ENCODE measurements at regions not wholly inside any gene's neighbourhood (a gene's known extent, or its start where the extent isn't known, plus 50 kb on each side); places are given as distances from the start of the nearest gene placed in this dataset.

GRCh38 chr3:152172460-152172859 is 96.3 kb upstream of the MBNL1 start:
- H3K4me1 Mint-ChIP-seq (ENCODE audit: low read depth, unreplicated experiment), result peaks cover 9% of the 10 kb centered on the region
- CTCF ChIA-PET, result no interaction called here
- no TSS peak for BruUV-seq (replicated peaks)
- no peak overlapping the region for H3K27ac Mint-ChIP-seq (ENCODE audit: unreplicated experiment)
- intact Hi-C loops (cut with micrococcal nuclease; ENCODE audit: unreplicated experiment), result no loop called here
- H3K27me3 Mint-ChIP-seq (ENCODE audit: unreplicated experiment), result no peaks in the 10 kb centered on the region
- H3K4me3 Mint-ChIP-seq (ENCODE audit: low read depth, unreplicated experiment), result no peak overlapping the region
- H3K9me3 Mint-ChIP-seq (ENCODE audit: low read depth, unreplicated experiment), result peaks cover 2% of the 10 kb centered on the region
- TF ChIP-seq CTCF (IDR thresholded peaks at IDR 0.05; ENCODE audit: unreplicated experiment), result no peak
- H3K36me3 Mint-ChIP-seq (ENCODE audit: insufficient read depth, unreplicated experiment), result no peaks in the 10 kb centered on the region
- no peak for DNase-seq

- CTCF ChIA-PET, result no interaction called here
- DNase-seq, result no peak
- Mint-ChIP-seq H3K9me3 (ENCODE audit: low read depth, unreplicated experiment) (peaks cover 2% of the 10 kb centered on the region), H3K27me3 (ENCODE audit: unreplicated experiment) (no peaks in the 10 kb centered on the region), H3K4me3 (ENCODE audit: low read depth, unreplicated experiment) (no peak overlapping the region), H3K4me1 (ENCODE audit: low read depth, unreplicated experiment) (peaks cover 9% of the 10 kb centered on the region), H3K36me3 (ENCODE audit: insufficient read depth, unreplicated experiment) (no peaks in the 10 kb centered on the region), H3K27ac (ENCODE audit: unreplicated experiment) (no peak overlapping the region)
- TF ChIP-seq CTCF (IDR thresholded peaks at IDR 0.05; ENCODE audit: unreplicated experiment), result no peak
- intact Hi-C loops (cut with micrococcal nuclease; ENCODE audit: unreplicated experiment), result no loop called here
- BruUV-seq (replicated peaks), result no TSS peak
These were observed 95.1 kb upstream of the MBNL1 start for GRCh38 chr3:152173627-152174026.

GRCh38 chr3:152174876-152175527 is 93.7 kb upstream of the MBNL1 start:
- DNase-seq, result no peak
- H3K9me3 Mint-ChIP-seq (ENCODE audit: low read depth, unreplicated experiment), result peaks cover 2% of the 10 kb centered on the region

GRCh38 chr3:152175528-152175889 is 93.2 kb upstream of the MBNL1 start:
- Mint-ChIP-seq H3K36me3 (ENCODE audit: insufficient read depth, unreplicated experiment) (no peaks in the 10 kb centered on the region), H3K4me3 (ENCODE audit: low read depth, unreplicated experiment) (no peak overlapping the region), H3K9me3 (ENCODE audit: low read depth, unreplicated experiment) (peaks cover 2% of the 10 kb centered on the region), H3K27ac (ENCODE audit: unreplicated experiment) (no peak overlapping the region), H3K4me1 (ENCODE audit: low read depth, unreplicated experiment) (peaks cover 9% of the 10 kb centered on the region), H3K27me3 (ENCODE audit: unreplicated experiment) (no peaks in the 10 kb centered on the region)
- intact Hi-C loops (cut with micrococcal nuclease; ENCODE audit: unreplicated experiment), result no loop called here
- CTCF ChIA-PET, result interaction anchor here (1.0 kb wide), 1 partner anchor 269 kb away, joined by 3 read pairs; no protein-coding TSS in a partner anchor
- DNase-seq, result no peak
- BruUV-seq (replicated peaks), result no TSS peak
- no peak for TF ChIP-seq CTCF (IDR thresholded peaks at IDR 0.05; ENCODE audit: unreplicated experiment)

More at GRCh38 chr3:152174876-152175527, 93.7 kb upstream of the MBNL1 start:
- Mint-ChIP-seq H3K27ac (ENCODE audit: unreplicated experiment) (no peak overlapping the region), H3K4me1 (ENCODE audit: low read depth, unreplicated experiment) (peaks cover 9% of the 10 kb centered on the region), H3K4me3 (ENCODE audit: low read depth, unreplicated experiment) (no peak overlapping the region), H3K36me3 (ENCODE audit: insufficient read depth, unreplicated experiment) (no peaks in the 10 kb centered on the region), H3K27me3 (ENCODE audit: unreplicated experiment) (no peaks in the 10 kb centered on the region)
- CTCF ChIA-PET, result interaction anchor here (1.0 kb wide), 1 partner anchor 269 kb away, joined by 3 read pairs; no protein-coding TSS in a partner anchor
- no TSS peak for BruUV-seq (replicated peaks)
- no peak for TF ChIP-seq CTCF (IDR thresholded peaks at IDR 0.05; ENCODE audit: unreplicated experiment)
- intact Hi-C loops (cut with micrococcal nuclease; ENCODE audit: unreplicated experiment), result no loop called here
